GM18511 (cell line): ENCODE measurements at regions not wholly inside any gene's neighbourhood (a gene's known extent, or its start where the extent isn't known, plus 50 kb on each side); places are given as distances from the start of the nearest gene placed in this dataset.
"Not testable (repeated sequence)": the region's sequence is repeated elsewhere in the genome, so short reads cannot be mapped to it uniquely, and the experiment has no call there.

ENCODE experiments used
- ATAC-seq: cut with Tn5 transposase; IDR thresholded peaks from one replicate; pipeline ENCODE4 v1.9.1; 2021; ENCODE audit warnings: mild to moderate bottlenecking, moderate library complexity; ENCODE audit not compliant: unreplicated experiment

DNA sequence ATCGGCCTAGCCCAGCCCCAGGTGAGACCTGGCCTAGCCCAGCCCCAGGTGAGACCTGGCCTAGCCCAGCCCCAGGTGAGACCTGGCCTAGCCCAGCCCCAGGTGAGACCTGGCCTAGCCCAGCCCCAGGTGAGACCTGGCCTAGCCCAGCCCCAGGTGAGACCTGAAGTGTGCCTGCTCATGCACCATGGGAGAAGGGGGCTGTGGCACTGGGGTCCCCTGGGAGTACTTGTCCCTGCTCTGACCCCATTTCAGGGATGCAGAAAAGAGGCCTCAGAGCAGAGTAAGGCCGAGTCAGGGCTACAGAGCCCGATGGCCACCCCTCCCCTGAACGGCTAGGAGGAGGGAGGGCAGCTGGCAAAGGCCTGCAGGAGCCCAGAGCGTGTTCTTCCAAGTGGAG is 129.6 kb downstream of the CRYBB2 start:
- not testable (repeated sequence) for ATAC-seq

DNA sequence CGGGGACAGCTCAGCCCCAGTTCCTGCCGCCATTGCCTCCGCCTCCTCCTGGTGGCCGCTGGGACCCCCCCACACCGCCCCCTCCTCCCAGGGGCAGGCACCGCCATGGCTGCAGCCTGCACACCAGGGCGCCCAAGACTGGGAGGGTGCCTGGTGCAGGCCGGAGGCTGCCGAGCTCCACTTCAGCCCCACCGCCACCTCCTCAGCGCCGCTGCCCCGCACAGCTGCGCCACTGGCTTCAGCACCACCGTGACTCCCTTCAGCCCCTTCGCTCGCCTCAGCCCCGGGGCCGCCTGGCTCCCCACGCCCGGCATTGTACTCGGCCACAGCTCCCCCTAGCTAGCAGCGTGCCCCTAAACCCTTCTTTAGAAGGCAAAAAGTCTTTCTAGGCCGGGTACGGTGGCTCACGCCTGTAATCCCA is 131.1 kb downstream of the CRYBB2 start:
- no peak for ATAC-seq

DNA sequence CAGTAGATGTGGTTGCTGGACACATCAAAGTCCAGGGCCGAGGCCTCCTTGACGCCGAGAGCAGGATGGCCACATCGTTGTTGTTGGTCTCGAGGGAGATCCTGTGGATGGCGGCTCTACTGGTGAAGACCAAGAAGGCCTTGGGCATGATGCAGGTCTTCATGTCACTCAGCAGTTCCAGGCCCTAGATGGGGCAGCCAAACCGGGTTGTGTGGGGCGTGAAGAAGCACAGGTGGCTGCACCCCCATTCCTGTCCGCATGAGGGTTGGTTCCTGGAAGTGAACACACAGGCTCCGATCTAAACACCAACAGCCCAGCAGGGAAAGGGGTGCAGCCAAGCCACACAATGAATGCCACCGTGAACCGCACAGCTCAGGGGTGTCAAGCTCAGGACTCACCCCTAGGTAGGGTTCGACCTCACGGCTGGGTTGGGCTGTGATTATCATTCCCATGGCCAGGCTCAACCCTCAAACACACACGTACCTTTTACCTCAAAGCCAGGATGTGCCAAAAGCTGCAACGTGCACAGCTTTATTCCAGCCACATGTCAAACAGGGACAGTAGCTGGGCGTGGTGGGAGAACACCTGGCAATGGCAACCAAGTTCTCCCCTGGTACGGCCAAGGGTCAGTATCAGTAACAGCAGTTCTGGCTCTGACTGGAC is 132.3 kb downstream of the CRYBB2 start:
- ATAC-seq: no peak

DNA sequence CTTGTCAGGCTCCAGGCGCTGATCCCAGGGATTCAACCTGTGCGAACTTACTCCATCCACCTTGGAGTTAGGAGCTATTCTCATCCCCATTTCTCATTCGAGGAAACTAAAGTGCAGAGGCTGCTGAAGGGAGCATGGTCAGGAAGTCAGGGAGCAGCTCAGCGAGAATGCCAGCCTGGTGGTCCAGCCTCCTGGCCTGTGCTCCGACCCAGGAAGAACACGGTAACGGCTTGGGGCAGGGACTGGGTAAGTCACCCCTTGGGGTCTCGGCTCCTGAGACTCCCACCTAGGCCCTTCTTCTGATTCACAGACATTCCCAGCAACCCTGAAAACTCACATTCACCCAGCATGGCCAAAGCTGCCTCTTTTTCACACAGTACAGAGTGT is 132.8 kb downstream of the CRYBB2 start:
- no peak for ATAC-seq

DNA sequence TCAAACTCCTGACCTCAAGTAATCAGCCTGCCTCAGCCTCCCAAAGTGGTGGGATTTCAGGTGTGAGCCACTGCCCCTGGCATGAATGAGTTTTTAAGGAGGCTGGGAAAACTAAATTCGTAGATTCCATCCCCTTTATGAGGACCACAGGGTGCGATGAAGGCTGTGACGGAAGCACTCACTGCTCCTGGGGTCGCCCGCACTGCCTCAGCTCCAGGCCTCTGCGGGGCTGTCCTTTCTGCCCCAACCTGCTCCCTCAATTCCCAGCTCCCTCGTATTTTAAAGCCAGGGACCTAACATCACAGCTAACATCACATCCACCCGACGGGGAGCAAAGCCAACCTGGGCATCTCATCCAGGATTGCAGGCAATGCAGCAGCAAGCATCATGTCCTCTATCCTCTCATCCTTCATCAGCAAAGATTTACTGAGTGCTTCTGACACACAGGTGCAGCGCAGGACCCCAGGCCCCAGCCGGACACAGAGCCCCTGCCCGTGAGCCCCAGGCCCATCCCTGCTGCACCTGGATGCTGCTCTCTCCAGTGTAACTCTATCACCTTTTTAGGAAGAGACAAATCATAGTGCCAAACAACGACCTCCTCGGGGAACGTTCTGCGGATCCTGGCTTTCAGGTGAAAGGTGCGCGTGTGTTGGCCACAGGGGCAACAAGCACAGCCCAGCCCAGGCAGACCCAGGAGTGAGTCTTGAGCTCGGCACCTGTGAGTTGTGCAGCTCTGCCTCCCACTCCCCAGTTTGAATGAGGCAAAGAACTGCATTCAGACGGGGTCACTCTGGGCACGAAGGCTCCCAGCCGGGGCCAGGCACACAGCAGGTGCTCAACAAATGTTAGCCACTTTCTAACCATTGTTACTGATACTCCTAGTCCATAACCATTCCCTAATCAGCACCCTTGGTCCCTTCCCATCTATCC is 134.3 kb downstream of the CRYBB2 start:
- ATAC-seq: no peak

DNA sequence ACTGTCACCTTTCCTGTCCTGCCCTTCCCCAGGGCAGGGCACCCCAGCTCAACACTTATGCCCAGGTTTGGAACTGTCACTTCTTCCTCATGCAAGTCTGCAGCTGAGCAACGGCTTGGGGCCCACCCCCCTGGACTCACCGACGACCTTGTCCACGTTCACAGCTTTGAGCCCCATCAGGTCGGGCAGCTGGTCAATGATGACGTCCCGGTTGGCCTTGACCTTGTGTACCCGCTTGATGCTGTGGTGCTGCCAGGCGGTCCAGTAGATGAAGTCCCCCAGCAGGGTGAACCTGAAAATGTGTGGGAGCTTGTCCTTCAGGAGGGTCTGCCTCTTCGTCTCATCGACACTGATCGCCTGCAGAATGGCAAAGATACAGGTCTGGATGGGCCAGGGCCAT is 135.0 kb downstream of the CRYBB2 start:
- ATAC-seq: no peak

DNA sequence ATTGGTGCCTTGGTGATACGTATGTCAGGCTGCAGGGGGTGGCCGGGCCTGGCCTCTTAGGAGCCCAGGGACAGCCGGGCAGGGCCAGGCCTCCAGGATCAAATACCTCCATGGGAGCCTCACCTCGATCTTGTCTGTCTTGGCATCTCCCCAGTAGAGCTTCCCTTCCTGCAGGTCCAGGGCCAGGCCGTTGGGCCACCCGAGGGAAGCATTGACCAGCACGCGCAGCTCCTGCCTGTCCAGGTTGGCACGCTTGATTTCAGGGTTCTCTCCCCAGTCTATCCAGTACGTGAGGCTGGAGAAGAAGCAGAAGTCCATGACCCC is 137.7 kb downstream of the CRYBB2 start:
- ATAC-seq: no peak

DNA sequence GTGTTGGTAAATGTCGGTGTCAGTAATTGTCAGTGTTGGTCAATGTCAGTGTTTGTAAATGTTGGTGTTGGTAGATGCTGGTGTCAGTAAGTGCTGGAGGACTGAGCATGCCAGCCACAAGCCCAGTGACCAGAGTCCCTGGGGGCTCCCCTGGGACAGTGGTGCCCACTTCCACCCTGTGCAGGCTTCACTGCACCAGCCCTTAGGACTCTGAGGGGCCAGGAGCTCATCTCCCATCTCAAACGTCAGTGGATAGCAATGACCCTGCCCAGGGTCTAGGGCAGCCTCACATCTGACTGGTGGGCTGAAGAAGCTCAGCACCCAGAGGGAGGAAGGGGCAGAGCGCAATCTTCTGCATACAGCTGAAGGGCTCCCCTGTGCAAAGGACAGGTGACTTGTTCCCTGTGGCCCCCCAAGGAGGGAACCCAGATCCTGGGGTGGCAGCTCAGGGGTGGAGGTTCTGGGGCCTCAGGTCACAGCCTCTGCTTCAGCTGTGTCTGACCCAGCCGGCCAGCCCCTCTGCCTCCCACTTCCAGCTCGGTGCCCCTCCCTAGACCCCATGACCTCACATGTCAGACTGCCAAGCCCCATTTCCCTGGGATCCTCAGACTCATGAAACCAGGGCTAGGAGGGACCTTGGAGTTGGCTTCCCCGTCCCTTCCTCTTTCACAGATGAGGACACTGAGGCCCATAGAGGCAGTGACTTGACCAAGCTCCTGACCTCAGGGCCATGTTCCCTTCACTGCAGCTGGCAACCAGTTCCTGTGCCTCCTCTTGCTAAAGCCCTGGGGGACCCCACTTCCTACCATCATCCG is 138.4 kb downstream of the CRYBB2 start:
- ATAC-seq: no peak

DNA sequence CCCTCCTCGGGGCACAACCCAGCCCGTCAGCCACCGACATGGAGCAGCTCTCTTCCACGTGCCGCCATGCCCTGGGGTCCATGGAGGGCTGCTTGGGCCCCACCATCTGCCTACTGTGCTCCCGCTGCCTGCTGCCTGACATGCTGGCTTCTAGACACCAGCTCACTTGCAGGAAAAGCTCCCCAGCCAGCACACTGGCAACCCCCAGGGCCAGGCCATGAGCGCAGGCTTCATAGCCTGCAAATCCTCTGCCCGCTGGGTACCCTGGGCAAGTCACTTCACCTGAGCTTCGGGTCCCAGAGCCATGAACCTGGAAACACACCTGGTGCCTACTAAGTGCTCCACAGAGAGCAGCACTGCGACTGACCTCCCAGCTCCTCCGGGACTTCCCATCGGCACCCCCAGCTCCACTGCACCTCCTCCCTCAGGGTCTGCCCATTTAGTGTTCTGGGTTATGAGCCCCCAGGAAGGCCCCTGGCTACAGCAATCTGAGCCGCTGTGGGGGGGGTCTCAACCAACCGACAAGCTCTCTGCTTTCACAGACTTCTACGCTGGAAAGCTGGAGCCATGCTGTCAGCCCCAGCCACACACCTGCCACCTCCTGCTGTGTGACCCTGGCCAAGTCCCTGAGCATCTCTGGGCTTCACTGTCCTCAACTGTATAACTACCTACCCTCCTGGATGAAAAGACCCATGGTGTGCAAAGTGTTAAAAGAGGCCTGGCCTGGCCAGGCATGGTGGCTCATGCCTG is 139.2 kb downstream of the CRYBB2 start:
- no peak for ATAC-seq

DNA sequence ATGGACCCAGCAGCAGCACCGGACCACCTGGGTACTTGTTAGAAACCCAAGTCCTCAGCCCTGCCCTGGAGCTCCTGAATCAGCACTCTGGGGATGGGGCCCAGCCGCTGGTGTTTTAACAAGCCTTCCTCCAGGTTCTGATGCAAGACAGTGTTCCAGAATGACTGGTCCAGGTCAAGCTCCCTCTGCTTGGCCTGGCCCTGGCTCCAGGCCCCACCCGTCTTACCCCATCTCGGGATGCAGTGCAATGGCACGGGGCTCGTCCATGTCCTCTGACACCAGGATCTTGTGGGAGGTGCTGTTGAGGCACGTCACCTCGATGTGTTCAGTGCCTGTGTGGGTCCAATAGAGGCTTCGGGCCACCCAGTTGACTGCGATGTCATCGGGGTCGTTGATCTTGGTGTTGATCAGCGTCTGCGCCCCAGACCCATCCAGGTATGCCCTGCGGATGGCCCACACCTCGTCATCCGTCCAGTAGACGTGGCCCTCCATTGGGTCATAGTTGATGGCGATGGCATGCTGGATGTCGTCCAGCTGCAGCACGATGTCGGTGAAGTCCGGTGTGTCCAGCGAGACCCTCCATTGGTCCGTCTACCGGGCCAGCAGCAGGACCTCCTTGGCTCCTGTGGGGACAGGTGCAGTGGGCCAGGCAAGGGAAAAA is 140.3 kb downstream of the CRYBB2 start:
- no peak for ATAC-seq

DNA sequence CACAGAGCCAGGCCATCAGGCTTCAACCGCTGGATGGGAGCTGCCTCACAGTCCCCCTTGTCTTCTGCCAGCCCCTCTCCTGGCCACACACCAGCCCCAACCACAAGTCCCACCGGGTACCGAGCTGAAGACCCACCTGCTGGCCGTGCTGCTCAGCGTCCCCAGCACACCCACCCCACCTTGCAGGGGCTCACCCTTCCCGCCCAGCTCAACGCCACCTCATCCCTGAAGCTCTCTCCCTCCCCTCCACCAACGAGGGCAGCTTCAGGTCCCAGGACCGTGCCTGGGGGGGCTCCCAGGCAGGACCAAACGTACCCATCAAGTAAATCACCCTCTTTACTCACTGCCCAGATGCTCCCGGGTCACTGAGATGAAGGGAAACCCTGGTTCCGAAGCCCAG is 141.0 kb downstream of the CRYBB2 start:
- no peak for ATAC-seq

DNA sequence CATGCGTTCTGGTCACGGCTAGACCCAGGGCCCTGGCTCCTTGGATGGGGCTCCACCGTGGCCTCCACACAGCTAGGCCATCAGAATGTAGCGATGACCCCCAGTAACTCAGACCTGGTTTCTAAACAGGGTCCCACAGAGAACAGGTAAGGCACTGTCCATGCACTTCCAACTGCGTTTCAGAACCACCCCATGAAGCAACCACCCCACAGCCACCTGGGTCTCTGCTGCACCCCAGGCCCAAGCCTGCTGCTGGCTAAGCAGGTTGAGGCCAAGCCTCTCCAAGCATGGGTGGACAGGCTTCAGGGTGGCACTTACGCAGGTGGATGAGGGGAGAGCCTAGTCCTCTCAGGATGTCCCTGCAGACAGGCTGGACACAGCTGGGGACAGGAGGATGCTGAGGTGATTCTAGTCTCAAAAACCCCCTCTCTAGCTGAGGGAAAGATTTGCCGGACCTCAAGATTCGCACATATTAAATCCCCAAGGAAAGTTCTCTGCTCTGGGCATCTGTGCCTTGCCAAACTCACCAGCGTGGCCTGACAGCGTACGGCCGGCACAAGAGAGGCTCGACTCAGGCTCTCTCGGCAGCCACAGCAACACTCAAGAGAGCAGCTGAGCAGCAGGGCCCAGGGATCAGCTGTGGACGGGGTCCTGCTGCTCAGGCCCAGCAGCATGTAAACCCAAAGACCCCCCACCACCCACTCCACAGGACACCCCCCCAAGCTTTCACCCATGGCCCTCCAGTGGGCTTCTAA is 141.6 kb downstream of the CRYBB2 start:
- no peak for ATAC-seq

DNA sequence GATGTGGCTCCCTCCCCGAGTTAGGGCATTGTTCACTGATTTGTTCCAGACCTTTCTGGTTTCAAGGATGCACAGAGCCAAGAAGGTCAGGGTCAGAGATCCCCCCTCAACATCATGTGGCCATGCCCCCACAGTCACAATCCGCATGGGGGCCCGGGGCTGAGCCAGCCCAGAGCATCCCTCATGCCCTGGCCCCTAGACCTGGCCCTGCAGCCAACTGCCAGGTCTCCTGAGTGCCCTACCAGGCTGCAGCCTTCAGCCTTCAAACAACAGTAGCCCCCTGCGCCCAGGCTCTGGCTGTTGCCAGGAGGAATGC is 142.4 kb downstream of the CRYBB2 start:
- ATAC-seq: no peak

DNA sequence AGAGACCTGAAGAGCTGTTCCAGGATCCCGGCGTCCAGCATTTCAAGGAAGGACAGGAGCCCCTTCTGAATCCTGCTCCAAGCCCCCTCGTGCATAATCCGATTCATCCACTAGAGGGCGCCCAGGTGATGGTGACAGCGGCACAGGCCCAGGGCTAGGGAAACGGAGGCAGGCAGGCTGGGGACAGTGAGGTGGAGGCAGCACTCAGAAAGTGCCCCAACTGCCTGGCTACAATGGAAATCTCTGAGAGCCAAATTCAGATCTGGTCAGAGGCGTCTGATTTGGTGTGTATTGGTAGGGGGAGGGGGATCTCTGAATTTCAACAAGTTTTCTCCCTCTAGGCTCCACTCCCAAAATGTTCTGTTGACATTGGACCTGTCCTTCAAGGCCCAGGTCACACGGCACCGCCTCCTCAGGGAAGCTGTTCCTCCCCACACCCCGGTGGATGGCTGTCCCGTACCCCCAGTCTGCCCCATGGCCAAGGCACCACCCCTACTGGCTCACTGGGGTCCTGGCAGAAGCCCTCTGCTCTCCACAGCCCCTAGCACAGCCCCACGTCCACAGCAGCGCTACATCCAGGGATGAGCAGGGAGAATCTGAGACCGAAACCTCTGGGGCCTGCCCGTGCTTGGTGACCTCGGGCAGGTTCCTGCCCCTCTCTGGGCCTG is 142.9 kb downstream of the CRYBB2 start:
- ATAC-seq: no peak

DNA sequence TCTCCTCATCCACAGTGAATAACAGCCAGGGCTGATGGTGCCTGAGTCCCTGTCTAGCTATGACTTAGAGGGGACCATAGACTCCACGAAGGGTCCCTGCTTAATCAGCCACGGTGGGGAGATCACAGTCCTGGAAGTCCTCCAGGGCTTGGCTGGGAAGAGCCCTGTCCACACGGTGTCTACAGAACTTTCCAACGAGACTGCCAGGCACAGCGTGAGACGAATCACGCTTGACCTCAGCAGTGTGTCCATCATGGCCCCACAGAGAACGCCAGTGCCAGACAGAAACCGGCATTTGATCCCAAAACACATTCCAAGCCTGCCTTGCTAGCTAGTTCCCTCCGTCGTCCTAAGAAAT is 143.4 kb downstream of the CRYBB2 start:
- ATAC-seq: no peak

DNA sequence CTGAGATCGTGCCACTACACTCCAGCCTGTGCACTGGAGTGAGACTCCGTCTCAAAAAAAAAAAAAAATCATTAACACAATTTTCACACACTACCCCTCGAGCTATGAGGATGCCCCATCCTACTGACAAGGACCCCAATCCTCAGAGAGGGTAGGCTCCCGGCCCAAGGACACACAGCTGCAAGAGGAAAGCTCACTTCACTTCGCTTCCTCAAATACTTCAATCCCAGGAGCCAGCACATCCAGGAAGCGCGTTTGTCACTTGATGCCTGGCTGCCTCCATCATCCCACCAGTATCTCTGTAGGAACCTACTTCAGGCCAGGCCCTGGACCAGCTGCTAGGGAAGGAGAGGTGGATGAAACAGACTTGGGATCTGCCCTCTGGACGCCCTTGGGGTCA is 144.0 kb downstream of the CRYBB2 start:
- no peak for ATAC-seq

DNA sequence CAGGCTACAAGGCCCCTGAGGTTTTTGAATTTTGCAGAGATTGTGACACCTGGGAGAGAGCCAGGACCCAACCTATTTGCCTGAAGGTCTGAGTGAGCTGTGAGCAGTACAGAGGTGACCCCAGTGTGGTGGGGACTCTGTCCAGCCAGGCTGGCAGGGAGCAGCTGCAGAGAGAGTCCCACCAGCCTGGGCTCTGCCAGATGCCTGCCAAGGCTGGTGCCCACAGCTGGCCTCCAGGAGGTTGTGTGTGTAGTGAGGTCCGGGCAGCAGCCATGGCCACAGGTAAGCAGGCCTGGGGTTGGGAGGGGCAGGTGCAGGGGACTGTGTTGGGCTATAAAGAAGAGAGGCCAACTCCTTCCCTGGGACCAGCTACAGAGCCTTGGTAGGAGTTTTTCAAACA is 144.8 kb downstream of the CRYBB2 start:
- ATAC-seq: no peak

DNA sequence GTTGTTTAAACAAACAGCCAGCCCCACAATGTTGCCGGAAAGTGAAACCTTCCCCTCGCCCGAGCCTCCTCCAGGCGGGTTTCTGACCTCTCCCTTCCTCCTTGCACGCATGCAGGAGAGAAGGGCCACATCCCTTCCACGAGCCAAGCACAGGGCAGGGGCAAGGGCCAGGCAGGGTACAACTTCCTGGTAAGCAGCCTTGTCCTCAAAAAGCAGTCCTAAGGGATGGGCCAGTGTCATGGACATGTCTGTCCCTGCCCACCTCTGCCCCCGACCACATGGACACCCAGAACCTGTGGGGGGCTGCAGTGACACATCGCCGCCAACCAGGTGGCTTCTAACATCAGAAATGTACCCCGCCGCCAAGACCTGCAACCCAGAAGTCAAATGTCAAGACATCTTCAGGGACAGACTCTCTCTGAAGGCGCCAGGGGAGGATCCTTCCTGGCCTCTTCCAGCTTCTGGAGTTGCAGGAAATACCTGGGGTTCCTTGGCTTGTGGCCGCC is 145.3 kb downstream of the CRYBB2 start:
- no peak for ATAC-seq
